NB4 (cell line): ENCODE measurements at regions not wholly inside any gene's neighbourhood (a gene's known extent, or its start where the extent isn't known, plus 50 kb on each side); places are given as distances from the start of the nearest gene placed in this dataset.

ENCODE experiments used
- MYC ChIP-seq: IDR thresholded peaks from 2 replicates; pipeline ENCODE4 v1.6.1; 2011; ENCODE audit warnings: low read depth, low read length
- POLR2A ChIP-seq: IDR thresholded peaks from 2 replicates; pipeline ENCODE4 v1.6.1; 2011; ENCODE audit warnings: mild to moderate bottlenecking; ENCODE audit not compliant: insufficient read length; ENCODE audit errors: extremely low read depth
- TF ChIP-seq, protein P1 (sequence below): IDR thresholded peaks from one replicate; pipeline ENCODE4 v1.5.1; 2012; ENCODE audit warnings: low read depth, low read length
- TF ChIP-seq, protein P2 (sequence below): IDR thresholded peaks from 2 replicates; pipeline ENCODE4 v1.6.1; 2011; ENCODE audit warnings: low read depth, low read length

DNA sequence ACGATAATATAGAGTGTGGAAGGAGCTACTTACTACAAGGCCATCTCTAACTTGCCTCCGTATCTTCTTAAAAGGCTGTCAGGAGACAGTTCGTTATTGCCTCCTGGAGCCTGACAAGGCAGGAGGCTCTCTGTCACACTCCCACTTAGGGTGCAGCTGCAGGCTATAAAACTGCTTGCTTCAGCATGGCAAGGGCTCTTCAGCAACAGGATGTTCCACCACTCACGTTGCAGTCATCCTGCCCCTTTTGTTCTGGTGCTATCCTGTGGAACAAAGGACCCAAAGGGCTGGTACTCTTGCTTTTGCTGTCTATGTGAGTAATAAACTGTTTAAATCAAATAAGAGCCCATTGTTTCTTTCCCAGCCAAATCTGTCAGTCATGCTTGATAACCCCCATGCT, 508.9 kb downstream of the NTRK2 start:
- TF ChIP-seq POLR2A (no peak), MYC (no peak)
- TF ChIP-seq, protein P1, sequence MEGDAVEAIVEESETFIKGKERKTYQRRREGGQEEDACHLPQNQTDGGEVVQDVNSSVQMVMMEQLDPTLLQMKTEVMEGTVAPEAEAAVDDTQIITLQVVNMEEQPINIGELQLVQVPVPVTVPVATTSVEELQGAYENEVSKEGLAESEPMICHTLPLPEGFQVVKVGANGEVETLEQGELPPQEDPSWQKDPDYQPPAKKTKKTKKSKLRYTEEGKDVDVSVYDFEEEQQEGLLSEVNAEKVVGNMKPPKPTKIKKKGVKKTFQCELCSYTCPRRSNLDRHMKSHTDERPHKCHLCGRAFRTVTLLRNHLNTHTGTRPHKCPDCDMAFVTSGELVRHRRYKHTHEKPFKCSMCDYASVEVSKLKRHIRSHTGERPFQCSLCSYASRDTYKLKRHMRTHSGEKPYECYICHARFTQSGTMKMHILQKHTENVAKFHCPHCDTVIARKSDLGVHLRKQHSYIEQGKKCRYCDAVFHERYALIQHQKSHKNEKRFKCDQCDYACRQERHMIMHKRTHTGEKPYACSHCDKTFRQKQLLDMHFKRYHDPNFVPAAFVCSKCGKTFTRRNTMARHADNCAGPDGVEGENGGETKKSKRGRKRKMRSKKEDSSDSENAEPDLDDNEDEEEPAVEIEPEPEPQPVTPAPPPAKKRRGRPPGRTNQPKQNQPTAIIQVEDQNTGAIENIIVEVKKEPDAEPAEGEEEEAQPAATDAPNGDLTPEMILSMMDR, result no peak
- TF ChIP-seq, protein P2, sequence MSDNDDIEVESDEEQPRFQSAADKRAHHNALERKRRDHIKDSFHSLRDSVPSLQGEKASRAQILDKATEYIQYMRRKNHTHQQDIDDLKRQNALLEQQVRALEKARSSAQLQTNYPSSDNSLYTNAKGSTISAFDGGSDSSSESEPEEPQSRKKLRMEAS, result no peak
